Anterior cingulate cortex (tissue), 58 donors: ENCODE measurements at regions not wholly inside any gene's neighbourhood (a gene's known extent, or its start where the extent isn't known, plus 50 kb on each side); places are given as distances from the start of the nearest gene placed in this dataset.

ENCODE experiments used
- DNase-seq, 58 donors: peaks; one replicate each; lab custom pipeline; 2025; lab: John Stamatoyannopoulos, UW

GRCh38 chr5:3400659-3401058 is 195.0 kb upstream of the IRX1 start:
- DNase-seq, result no peak

- DNase-seq, result peak in 1 of 58 donors; percentile 7
Measured at GRCh38 chr5:3394891-3395599, 200.6 kb upstream of the IRX1 start.

- DNase-seq, result no peak
Measured at GRCh38 chr5:3393920-3394597, 201.6 kb upstream of the IRX1 start.

GRCh38 chr5:3393122-3393919 is 202.3 kb upstream of the IRX1 start:
- DNase-seq, result no peak

GRCh38 chr5:3392306-3392939 is 203.2 kb upstream of the IRX1 start:
- DNase-seq, result peak in 6 of 58 donors; percentile 4 to 23 (median 15)

- no peak for DNase-seq
Measured at GRCh38 chr5:3391210-3391609, 204.4 kb upstream of the IRX1 start.

- peak in 2 of 58 donors; percentile 6 to 8 for DNase-seq
Measured at GRCh38 chr5:3389471-3390026, 206.1 kb upstream of the IRX1 start.

GRCh38 chr5:3386637-3387036 is 209.0 kb upstream of the IRX1 start:
- DNase-seq, result no peak

GRCh38 chr5:3385991-3386519 is 209.6 kb upstream of the IRX1 start:
- DNase-seq, result no peak

GRCh38 chr5:3384531-3384930 is 211.1 kb upstream of the IRX1 start:
- DNase-seq, result no peak

- DNase-seq, result no peak
Measured at GRCh38 chr5:3382782-3383181, 212.8 kb upstream of the IRX1 start.

GRCh38 chr5:3382151-3382550 is 213.5 kb upstream of the IRX1 start:
- DNase-seq, result no peak

- no peak for DNase-seq
Measured at GRCh38 chr5:3381206-3381825, 214.3 kb upstream of the IRX1 start.

- no peak for DNase-seq
Measured at GRCh38 chr5:3380689-3381088, 214.9 kb upstream of the IRX1 start.

GRCh38 chr5:3377831-3378230 is 217.8 kb upstream of the IRX1 start:
- DNase-seq, result no peak

GRCh38 chr5:3377176-3377575 is 218.5 kb upstream of the IRX1 start:
- DNase-seq, result no peak

- DNase-seq, result no peak
Measured at GRCh38 chr5:3376611-3377010, 219.0 kb upstream of the IRX1 start.

- no peak for DNase-seq
Measured at GRCh38 chr5:3375586-3376311, 219.9 kb upstream of the IRX1 start.

- DNase-seq, result no peak
Measured at GRCh38 chr5:3373391-3373790, 222.2 kb upstream of the IRX1 start.
